Superior temporal gyrus (tissue), 1 donor: ENCODE measurements at regions not wholly inside any gene's neighbourhood (a gene's known extent, or its start where the extent isn't known, plus 50 kb on each side); places are given as distances from the start of the nearest gene placed in this dataset.

Source experiments
- DNase-seq: peaks from one replicate; pipeline ENCODE4 v3.0.0-alpha.2; 2016; ENCODE audit errors: extremely low spot score

DNA sequence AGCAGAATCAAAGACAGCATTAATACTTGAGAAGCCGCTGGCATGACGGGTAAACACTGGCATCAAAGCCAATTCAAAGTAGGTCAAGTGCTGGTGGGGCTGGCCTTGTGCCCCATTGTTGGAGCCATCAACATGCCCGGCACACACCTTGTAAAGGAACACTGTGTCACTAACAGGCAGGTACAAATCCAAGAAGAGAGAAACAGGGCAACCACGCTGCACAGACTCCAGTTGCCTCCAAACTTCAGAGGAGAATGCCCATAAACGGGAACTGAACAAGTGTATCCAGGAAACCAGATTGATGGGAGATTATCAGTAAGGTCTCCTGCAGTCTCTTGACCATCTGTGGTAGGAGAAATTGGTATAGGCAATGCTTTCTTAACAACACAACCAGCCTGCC, 127.0 kb upstream of the STXBP5 start:
- DNase-seq = no peak

GRCh38 chr6:147078106-147078505, 126.1 kb upstream of the STXBP5 start:
- DNase-seq = no peak

GRCh38 chr6:147078602-147079001, 125.6 kb upstream of the STXBP5 start:
- no peak for DNase-seq

GRCh38 chr6:147080225-147080624, 124.0 kb upstream of the STXBP5 start:
- DNase-seq = no peak

GRCh38 chr6:147081076-147081609, 123.1 kb upstream of the STXBP5 start:
- no peak for DNase-seq

GRCh38 chr6:147087641-147088040, 116.6 kb upstream of the STXBP5 start:
- peak; percentile 52 for DNase-seq

- DNase-seq = no peak
These were observed 115.4 kb upstream of the STXBP5 start for GRCh38 chr6:147088861-147089260.

DNA sequence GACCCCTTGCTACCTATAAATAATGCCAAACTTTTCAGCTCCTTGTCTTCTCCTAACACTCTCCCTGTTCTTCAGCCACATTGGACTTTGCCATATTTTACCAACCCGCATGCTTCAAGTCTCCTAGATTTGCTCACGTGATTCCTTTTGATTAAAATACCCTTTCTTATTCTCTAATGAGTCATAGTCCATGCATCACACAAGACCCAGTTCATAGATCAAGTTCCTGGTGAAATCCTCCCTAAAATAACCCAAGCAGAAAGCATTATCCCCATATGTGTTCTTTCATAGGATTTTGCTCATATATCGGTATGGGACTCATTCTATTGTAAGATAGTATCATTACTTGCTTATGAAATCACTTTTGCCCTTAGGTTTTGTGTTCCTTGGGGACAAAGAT, 108.9 kb upstream of the STXBP5 start:
- DNase-seq = no peak

- DNase-seq = no peak
These were observed 104.2 kb upstream of the STXBP5 start for GRCh38 chr6:147099974-147100373.

GRCh38 chr6:147103007-147103406, 101.2 kb upstream of the STXBP5 start:
- DNase-seq = no peak

GRCh38 chr6:147103694-147104093, 100.5 kb upstream of the STXBP5 start:
- DNase-seq = no peak

GRCh38 chr6:147105786-147106185, 98.4 kb upstream of the STXBP5 start:
- no peak for DNase-seq

DNA sequence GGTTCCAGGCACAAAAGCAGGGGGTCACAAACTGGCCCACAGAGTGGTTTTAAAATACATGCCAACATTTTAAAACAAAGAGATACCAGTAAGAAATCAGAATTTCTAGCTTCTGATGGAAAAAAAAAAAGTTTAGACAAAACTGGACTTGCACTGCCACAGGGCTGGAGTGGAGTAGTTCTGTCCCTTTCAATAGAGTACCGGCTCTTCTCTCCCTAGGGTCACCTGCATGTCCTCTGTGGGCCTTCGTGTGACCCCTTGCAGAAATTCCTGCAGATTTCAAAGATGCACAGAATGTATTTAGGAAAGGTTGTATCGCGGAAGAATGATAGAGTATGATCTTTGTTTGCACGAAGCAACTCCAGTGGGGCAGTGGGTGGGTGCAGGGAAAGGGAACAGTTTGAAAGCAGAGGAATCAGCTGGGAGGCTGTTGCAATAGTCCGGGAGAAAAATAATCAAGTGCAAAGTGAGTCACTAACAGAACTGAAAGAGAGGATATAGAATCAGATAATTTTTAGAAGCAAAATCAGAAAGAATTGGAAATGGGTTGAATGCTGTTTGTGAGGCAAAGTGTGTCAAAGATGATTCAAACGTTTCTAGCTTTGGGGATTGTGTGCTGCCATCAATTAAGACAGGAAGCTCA, 97.3 kb upstream of the STXBP5 start:
- no peak for DNase-seq

DNA sequence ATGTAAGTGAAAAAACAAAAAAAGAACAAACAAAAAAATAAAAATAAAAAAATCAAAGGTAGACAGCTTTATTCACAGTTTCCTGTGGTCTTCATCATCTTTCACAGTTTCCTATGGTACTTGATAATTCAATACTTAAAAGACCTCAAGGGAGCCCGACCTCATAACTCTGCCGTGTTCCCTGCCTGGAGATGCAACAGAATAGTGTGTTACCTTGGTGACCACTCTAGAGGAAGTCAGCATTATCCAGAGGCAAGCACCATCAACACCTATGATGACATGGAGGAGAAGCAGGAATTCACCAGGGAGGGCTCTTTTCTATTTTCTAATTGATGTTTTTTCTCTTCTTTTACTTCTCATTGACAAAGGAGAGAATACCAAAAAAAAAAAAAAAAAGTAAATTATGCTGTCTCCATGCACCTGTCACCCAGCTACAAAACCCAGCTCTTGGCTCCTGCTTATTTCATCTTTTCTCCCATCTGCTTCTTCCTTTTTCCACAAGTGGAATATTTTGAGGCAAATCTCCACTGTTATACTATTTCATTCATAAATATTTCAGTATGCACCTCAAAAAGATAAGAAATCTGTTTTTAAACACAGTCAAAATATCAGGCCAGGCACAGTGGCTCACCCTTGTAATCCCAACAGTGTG, 95.8 kb upstream of the STXBP5 start:
- no peak for DNase-seq

DNA sequence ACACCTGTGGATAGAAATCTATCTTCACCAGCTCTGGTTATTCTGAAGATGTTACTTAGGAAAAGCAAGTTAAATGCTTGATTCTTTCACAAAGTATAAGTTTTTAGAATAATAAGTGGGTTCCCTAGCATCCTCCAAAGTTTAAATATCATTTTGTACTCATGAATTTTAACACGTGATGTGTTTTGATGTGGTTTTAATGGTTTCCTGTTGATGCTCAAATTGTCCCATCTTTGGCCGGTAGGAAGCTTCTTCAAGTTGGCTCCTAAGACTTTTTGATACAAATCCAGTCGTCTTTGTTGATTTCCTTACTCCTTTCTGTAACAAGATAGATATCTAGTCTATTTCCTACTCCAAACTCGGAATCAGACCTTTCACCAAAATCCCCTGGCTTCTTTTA, 94.5 kb upstream of the STXBP5 start:
- no peak for DNase-seq

DNA sequence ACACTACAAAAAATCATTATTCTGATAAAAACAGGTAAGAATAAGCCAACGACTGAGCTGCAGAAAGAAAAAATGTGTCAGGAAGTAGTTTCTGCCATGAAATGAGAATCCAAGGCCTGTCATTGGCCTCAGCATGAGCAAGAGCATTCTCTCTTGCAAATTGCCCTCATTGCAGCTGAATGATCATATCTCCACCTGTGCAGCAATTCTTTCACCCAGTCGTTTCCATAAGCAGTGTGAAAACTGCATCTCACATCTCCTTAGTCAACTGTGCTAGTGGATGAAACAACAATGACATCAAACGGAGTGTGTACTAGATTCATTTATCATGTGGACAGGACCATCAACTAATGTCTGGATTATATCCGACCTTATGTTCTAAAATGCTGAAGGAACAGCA, 88.2 kb upstream of the STXBP5 start:
- no peak for DNase-seq

GRCh38 chr6:147117011-147117410, 87.2 kb upstream of the STXBP5 start:
- DNase-seq = no peak

DNA sequence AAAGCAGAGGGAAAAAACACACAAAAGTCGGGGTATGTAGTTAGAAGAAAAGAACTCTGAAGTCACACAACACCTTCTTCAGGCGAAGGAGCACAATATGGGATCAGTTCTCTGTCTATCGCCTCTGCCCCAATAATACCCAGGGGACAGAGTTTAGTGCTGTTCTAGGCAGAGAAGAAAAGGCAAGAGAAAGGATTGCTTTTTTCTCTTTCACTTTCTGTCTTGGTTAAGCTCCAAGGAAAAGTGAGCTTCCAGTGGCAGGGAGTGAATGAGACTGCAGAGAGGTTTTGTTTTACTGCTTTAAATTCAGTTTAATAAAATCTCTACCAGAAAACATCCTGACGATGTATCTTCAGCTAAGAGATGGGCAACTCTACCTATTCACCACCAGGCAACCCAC, 86.6 kb upstream of the STXBP5 start:
- DNase-seq = no peak

GRCh38 chr6:147119310-147119709, 84.9 kb upstream of the STXBP5 start:
- no peak for DNase-seq

DNA sequence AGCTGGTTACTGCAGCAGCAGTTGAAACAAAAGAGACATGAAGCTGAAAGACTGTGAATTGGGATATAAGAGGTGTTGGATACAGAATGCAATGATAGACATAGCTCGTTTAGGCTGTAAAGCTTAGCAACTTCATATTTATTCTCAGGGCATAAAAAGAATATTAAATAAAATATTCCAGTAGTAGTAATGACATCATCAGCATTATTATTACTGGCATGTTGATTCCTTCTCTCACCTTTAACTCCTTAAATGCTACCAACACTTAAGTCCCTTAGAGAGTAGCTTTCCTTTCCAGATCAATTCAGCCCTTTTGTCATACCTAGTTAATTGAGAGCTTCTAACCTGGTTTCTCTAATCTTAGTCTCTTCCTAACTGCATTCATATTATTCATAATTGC, 81.4 kb upstream of the STXBP5 start:
- DNase-seq = no peak

- no peak for DNase-seq
These were observed 77.6 kb upstream of the STXBP5 start for GRCh38 chr6:147126618-147127022.

GRCh38 chr6:147127587-147127986, 76.6 kb upstream of the STXBP5 start:
- no peak for DNase-seq

DNA sequence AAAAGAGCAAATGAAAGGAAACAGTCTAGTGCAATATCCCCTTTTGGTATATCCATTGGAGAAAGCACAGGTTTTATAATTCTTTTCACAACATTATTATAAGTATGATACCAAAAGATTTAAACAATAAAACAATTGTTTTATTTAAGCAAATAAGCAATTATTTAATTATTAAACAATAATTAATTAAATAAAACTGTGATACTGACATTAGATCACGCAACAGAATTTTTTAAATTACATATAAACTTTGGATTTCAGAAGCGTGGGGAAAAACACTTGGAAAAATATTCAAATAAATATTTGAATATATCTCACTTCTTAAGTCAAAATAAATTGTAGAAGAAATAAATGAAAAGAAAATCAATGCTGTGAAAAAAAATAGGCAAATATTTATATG, 76.2 kb upstream of the STXBP5 start:
- DNase-seq = no peak
